K562 (cell line): ENCODE measurements at regions not wholly inside any gene's neighbourhood (a gene's known extent, or its start where the extent isn't known, plus 50 kb on each side); places are given as distances from the start of the nearest gene placed in this dataset.
A peak's percentile ranks its signal among the peaks of the same experiment; 100 is the strongest.

Source experiments
- COPS2 ChIP-seq: fragments of 450-650 bp; conservative IDR thresholded peaks from 2 replicates; pipeline ENCODE4 v1.6.1; 2016; ENCODE audit warnings: mild to moderate bottlenecking, moderate library complexity
- EHMT2 ChIP-seq: fragments of 450-650 bp; IDR thresholded peaks from 2 replicates; pipeline ENCODE4 v1.6.1; 2018; ENCODE audit warnings: antibody characterized with exemption
- ETV5 ChIP-seq: sonication (generic); formaldehyde crosslinking; IDR thresholded peaks from 2 replicates; pipeline ENCODE4 v1.4.0; 2020; ENCODE audit warnings: low read depth, mild to moderate bottlenecking, missing genetic modification reagents
- GATA2 ChIP-seq: sonication (generic); formaldehyde crosslinking; IDR thresholded peaks from 2 replicates; pipeline ENCODE4 v1.4.0; 2020; ENCODE audit warnings: mild to moderate bottlenecking, missing genetic modification reagents
- HDAC1 ChIP-seq, 2 experiments: fragments of 450-650 bp; IDR thresholded peaks; 2 replicates each; pipeline ENCODE4 v1.6.1; 2016 to 2017; ENCODE audit warnings: inconsistent platforms in 1 of 2, mild to moderate bottlenecking in 1 of 2, moderate library complexity in 1 of 2
- HNRNPLL ChIP-seq: fragments of 200-400 bp; formaldehyde crosslinking; IDR thresholded peaks from 2 replicates; pipeline ENCODE4 v1.6.1; 2017; ENCODE audit warnings: low read length, low read depth, mild to moderate bottlenecking; ENCODE audit not compliant: poor library complexity, severe bottlenecking
- HOXB6 ChIP-seq: fragments of 250-450 bp; sonication (Bioruptor Pico); IDR thresholded peaks from 2 replicates; pipeline ENCODE4 v1.5.1; 2022; ENCODE audit warnings: mild to moderate bottlenecking, borderline replicate concordance
- NR2C2 ChIP-seq, 2 experiments: fragments of 200-800 bp in 1 of 2; sonication (Bioruptor generic) in 1 of 2; sonication (generic) in 1 of 2; formaldehyde crosslinking in 1 of 2; IDR thresholded peaks; 2 replicates each; pipeline versions ENCODE4 v1.6.1 to v1.8.0; 2016 to 2022; ENCODE audit warnings: mild to moderate bottlenecking in 1 of 2, missing compliant biosample characterization in 1 of 2, missing genetic modification characterization in 1 of 2, missing genetic modification reagents in 1 of 2
- PPARD ChIP-seq: fragments of 250-450 bp; sonication (Bioruptor Pico); IDR thresholded peaks from 2 replicates; pipeline ENCODE4 v1.8.0; 2022; ENCODE audit warnings: inconsistent platforms, mild to moderate bottlenecking, moderate library complexity
- RUNX1 ChIP-seq: sonication (generic); IDR thresholded peaks from 2 replicates; pipeline ENCODE4 v1.6.1; 2016; ENCODE audit warnings: antibody characterized with exemption, low read depth
- SNAPC5 ChIP-seq: fragments of 250-450 bp; sonication (Bioruptor Pico); IDR thresholded peaks from 2 replicates; pipeline ENCODE4 v1.8.0; 2021; ENCODE audit warnings: moderate library complexity, mild to moderate bottlenecking, inconsistent platforms
- SRSF1 ChIP-seq: fragments of 200-400 bp; formaldehyde crosslinking; IDR thresholded peaks from 2 replicates; pipeline ENCODE4 v1.6.1; 2017; ENCODE audit warnings: mild to moderate bottlenecking, low read depth, low read length, moderate library complexity
- TRIM25 ChIP-seq: fragments of 450-650 bp; IDR thresholded peaks from 2 replicates; pipeline ENCODE4 v1.7.0; 2016; ENCODE audit warnings: borderline replicate concordance
- ZBTB12 ChIP-seq: fragments of 250-450 bp; sonication (Bioruptor Pico); IDR thresholded peaks from 2 replicates; pipeline ENCODE4 v1.4.0; 2020
- ZFPM2 ChIP-seq: fragments of 250-450 bp; sonication (Bioruptor Pico); IDR thresholded peaks from 2 replicates; pipeline ENCODE4 v1.5.1; 2022; ENCODE audit warnings: mild to moderate bottlenecking
- ZNF134 ChIP-seq: fragments of 250-450 bp; sonication (Bioruptor Pico); conservative IDR thresholded peaks from 2 replicates; pipeline ENCODE4 v1.4.0; 2020
- ZNF277 ChIP-seq: fragments of 250-450 bp; sonication (Bioruptor Pico); IDR thresholded peaks from 2 replicates; pipeline ENCODE4 v1.8.0; 2022; ENCODE audit warnings: inconsistent platforms, mild to moderate bottlenecking, moderate library complexity, borderline replicate concordance
- ZNF445 ChIP-seq: fragments of 250-450 bp; sonication (Bioruptor Pico); IDR thresholded peaks from 2 replicates; pipeline ENCODE4 v1.4.0; 2020; ENCODE audit warnings: low read depth, mild to moderate bottlenecking, moderate library complexity
- ZNF707 ChIP-seq: fragments of 250-450 bp; sonication (Bioruptor Pico); conservative IDR thresholded peaks from 2 replicates; pipeline ENCODE4 v1.8.0; 2022; ENCODE audit warnings: inconsistent platforms, mild to moderate bottlenecking, moderate library complexity
- ZNF79 ChIP-seq: fragments of 250-450 bp; sonication (Bioruptor Pico); IDR thresholded peaks from 2 replicates; pipeline ENCODE4 v1.4.0; 2020; ENCODE audit warnings: low read depth, mild to moderate bottlenecking, moderate library complexity
- TF ChIP-seq, protein P1 (sequence below): fragments of 450-650 bp; IDR thresholded peaks from 2 replicates; pipeline ENCODE4 v1.6.1; 2017; ENCODE audit warnings: antibody characterized with exemption, mild to moderate bottlenecking

DNA sequence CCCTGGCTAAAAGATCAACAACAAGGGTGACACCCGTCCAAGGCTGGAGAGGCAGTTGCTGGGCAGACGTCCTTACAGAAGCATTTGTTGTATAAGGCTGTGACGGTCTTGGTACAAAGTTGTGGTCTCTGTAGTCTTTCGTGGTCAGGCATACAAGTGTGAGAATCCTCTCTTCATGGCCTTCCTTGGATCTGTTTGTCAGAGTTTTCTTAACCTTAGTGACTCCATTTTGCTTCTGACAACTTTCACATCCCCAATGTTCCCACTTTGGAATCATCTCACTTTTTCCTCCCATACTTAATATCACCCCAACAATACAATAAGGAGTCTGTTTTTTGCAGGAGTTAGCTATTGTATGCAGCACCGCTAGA, 72.7 kb upstream of the ZCCHC2 start (continued):
- TF ChIP-seq, protein P1, sequence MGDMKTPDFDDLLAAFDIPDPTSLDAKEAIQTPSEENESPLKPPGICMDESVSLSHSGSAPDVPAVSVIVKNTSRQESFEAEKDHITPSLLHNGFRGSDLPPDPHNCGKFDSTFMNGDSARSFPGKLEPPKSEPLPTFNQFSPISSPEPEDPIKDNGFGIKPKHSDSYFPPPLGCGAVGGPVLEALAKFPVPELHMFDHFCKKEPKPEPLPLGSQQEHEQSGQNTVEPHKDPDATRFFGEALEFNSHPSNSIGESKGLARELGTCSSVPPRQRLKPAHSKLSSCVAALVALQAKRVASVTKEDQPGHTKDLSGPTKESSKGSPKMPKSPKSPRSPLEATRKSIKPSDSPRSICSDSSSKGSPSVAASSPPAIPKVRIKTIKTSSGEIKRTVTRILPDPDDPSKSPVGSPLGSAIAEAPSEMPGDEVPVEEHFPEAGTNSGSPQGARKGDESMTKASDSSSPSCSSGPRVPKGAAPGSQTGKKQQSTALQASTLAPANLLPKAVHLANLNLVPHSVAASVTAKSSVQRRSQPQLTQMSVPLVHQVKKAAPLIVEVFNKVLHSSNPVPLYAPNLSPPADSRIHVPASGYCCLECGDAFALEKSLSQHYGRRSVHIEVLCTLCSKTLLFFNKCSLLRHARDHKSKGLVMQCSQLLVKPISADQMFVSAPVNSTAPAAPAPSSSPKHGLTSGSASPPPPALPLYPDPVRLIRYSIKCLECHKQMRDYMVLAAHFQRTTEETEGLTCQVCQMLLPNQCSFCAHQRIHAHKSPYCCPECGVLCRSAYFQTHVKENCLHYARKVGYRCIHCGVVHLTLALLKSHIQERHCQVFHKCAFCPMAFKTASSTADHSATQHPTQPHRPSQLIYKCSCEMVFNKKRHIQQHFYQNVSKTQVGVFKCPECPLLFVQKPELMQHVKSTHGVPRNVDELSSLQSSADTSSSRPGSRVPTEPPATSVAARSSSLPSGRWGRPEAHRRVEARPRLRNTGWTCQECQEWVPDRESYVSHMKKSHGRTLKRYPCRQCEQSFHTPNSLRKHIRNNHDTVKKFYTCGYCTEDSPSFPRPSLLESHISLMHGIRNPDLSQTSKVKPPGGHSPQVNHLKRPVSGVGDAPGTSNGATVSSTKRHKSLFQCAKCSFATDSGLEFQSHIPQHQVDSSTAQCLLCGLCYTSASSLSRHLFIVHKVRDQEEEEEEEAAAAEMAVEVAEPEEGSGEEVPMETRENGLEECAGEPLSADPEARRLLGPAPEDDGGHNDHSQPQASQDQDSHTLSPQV: peak; percentile 100
- peak; percentile 56; the same call in 1 of the 2 replicates for TF ChIP-seq ZNF134 (CRISPR knock-in tag)
- 0 out of 2 replicates have a peak, but pooled peaks have one; percentile 46 for TF ChIP-seq ZNF445 (CRISPR knock-in tag)
- TF ChIP-seq COPS2: no peak
- TF ChIP-seq HDAC1 (IDR thresholded peaks at IDR 0.05): no peak
- TF ChIP-seq TRIM25: no peak
- TF ChIP-seq HOXB6 (CRISPR knock-in tag): no peak
- TF ChIP-seq SRSF1: no peak
- peak; percentile 52; the same call in 1 of the 2 replicates for TF ChIP-seq ZNF707
- peak; percentile 64; the same call in 1 of the 2 replicates for TF ChIP-seq ZBTB12 (CRISPR knock-in tag)
- TF ChIP-seq SNAPC5 (CRISPR knock-in tag): 0 out of 2 replicates have a peak, but pooled peaks have one; percentile 28
- no peak for TF ChIP-seq ETV5 (CRISPR knock-in tag)
- no peak for TF ChIP-seq RUNX1
- TF ChIP-seq EHMT2: no peak
- peak; percentile 64; the same call in 1 of the 2 replicates for TF ChIP-seq ZNF79 (CRISPR knock-in tag)
- peak; percentile 49; the same call in 1 of the 2 replicates for TF ChIP-seq PPARD (CRISPR knock-in tag)
- no peak for TF ChIP-seq GATA2 (CRISPR knock-in tag)
- no peak for TF ChIP-seq NR2C2 (CRISPR knock-in tag; IDR thresholded peaks at IDR 0.05)
- TF ChIP-seq NR2C2 (tag; IDR thresholded peaks at IDR 0.05): no peak
- TF ChIP-seq HNRNPLL: no peak
- TF ChIP-seq ZNF277 (CRISPR knock-in tag): no peak
- TF ChIP-seq ZFPM2 (CRISPR knock-in tag): 0 out of 2 replicates have a peak, but pooled peaks have one; percentile 87
